Heart left ventricle (tissue), 16 donors: ENCODE measurements at regions not wholly inside any gene's neighbourhood (a gene's known extent, or its start where the extent isn't known, plus 50 kb on each side); places are given as distances from the start of the nearest gene placed in this dataset.

Experiments used
- ATAC-seq, 4 donors: fragments of 200-7000 bp; cut with Tn5 transposase; one replicate each; pipeline ENCODE4 v1.9.1; 2020 to 2022; ENCODE audit warnings: moderate library complexity in 4 of 4, mild to moderate bottlenecking in 3 of 4, moderate number of reproducible peaks in 1 of 4
- DNase-seq, 5 donors: peaks; one replicate each; pipeline ENCODE4 v3.0.0-alpha.2; 2020
- H3K27ac ChIP-seq, 12 donors: fragments of 200-600 bp; sonication (generic) in 4 of 12; one replicate each; pipeline versions ENCODE4 v1.5.0 to v1.8.0; 2016 to 2022; ENCODE audit warnings: mild to moderate bottlenecking in 2 of 12
- H3K27me3 ChIP-seq, 9 donors: fragments of 200-600 bp; sonication (generic) in 2 of 9; one replicate each; pipeline versions ENCODE4 v1.5.1 to v1.8.0; 2016 to 2022; ENCODE audit warnings: mild to moderate bottlenecking in 3 of 9
- H3K36me3 ChIP-seq, 9 donors: fragments of 200-600 bp; sonication (generic) in 2 of 9; one replicate each; pipeline versions ENCODE4 v1.5.0 to v1.8.0; 2018 to 2022; ENCODE audit warnings: mild to moderate bottlenecking in 2 of 9
- H3K4me1 ChIP-seq, 12 donors: fragments of 200-600 bp; sonication (generic) in 4 of 12; one replicate each; pipeline versions ENCODE4 v1.5.0 to v1.8.0; 2016 to 2022; ENCODE audit warnings: mild to moderate bottlenecking in 3 of 12
- H3K4me3 ChIP-seq, 12 donors: fragments of 200-600 bp; sonication (generic) in 4 of 12; one replicate each; pipeline versions ENCODE4 v1.5.0 to v1.8.0; 2017 to 2022; ENCODE audit warnings: mild to moderate bottlenecking in 9 of 12, moderate library complexity in 4 of 12
- H3K9me3 ChIP-seq, 12 donors: fragments of 200-600 bp; sonication (generic) in 4 of 12; one replicate each; pipeline versions ENCODE4 v1.5.0 to v1.8.0; 2016 to 2022; ENCODE audit warnings: mild to moderate bottlenecking in 1 of 12
- POLR2A ChIP-seq, 2 donors: fragments of 450-650 bp; IDR thresholded peaks; one replicate each; pipeline ENCODE4 v1.6.1; 2017; ENCODE audit warnings: antibody characterized with exemption in 2 of 2, mild to moderate bottlenecking in 2 of 2, moderate library complexity in 2 of 2
- WGBS, 4 donors: extraction: QIAGEN DNeasy Blood & Tissue Kit in 2 of 4; methylation state at CpG; one replicate each; pipeline versions ENCODE4 v1.1.5 to v1.1.7; 2013 to 2018; 5-methylcytosine and 5-hydroxymethylcytosine counted together
- intact Hi-C, 10 donors: fragments of 100-400 bp; cut with DNase I; formaldehyde crosslinking; loops; one replicate each; pipeline versions ENCODE4 v1.11.1 to v1.14.2; 2022
- TF ChIP-seq, protein P1 (sequence below), 12 donors: fragments of 200-600 bp; sonication (generic) in 4 of 12; IDR thresholded peaks; one replicate each; pipeline versions ENCODE4 v1.5.0 to v1.8.0; 2018 to 2022; ENCODE audit warnings: antibody characterized with exemption in 12 of 12, mild to moderate bottlenecking in 5 of 12
- donor health status: ischemic (EF 13 %, LVEDD 7.1; RV severe dilation, severe dysfunction).
- donor health status: healthy with polysubstance abuse.
- donor health status: DM: no; HTN: yes; CAD: no.
- donor health status: DM: no; HTN: no; CAD: no.
- donor health status: ischemic (EF 25% LVEDD 6.9; RV normal size, moderate dysfunction).
- donor health status: ischemic (EF 25% LVEDD 5.7; RV mildly dilated, moderate dysfunction).
- donor health status: healthy.
- donor health status: DM: yes; HTN: yes; CAD: no.
- donor health status: ischemic (EF 35%, LVEDD 5.7; RV mildly dilated, moderate dysfunction).
- donor health status: nonischemic (EF 11% LVEDD 7.7; RV severe dilation, severe dysfunction).
- donor health status: DM: yes; HTN: yes; CAD: no.
- donor health status: PGD.
- donor health status: ischemic (EF 29% LVEDD 5.4; RV normal size, mild dysfunction).
- donor health status: nonischemic (EF 23%, LVEDD 6.1; RV moderate dilation, normal function).

DNA sequence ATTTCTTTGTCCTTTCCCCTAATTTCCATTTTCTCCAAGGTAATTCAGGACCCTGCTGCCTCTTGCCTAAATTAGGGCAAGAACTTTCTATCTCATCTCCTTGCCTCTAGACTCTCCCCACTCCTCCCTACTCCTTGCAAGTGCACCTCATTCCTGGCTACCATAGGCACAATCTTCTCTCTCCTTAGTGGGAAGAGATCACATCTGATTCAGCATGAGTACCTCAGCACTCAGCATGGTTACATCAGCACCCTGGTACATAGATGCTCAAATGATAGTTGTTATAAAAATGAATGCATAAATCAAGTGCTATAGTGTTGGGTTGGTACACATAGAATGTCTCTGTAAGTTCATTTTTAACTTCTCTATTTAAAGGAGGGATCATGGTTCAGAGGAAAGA, 313.4 kb upstream of the RASGRP1 start:
- H3K36me3 ChIP-seq = no peaks in the 10 kb centered on the region
- no peaks in the 10 kb centered on the region for H3K27me3 ChIP-seq
- no peak for DNase-seq
- intact Hi-C loops = no loop called here
- peaks cover 0 to 5% (median 0%) of the 10 kb centered on the region in 12 donors for H3K4me1 ChIP-seq
- TF ChIP-seq POLR2A (IDR thresholded peaks at IDR 0.05) = no peak
- TF ChIP-seq, protein P1, sequence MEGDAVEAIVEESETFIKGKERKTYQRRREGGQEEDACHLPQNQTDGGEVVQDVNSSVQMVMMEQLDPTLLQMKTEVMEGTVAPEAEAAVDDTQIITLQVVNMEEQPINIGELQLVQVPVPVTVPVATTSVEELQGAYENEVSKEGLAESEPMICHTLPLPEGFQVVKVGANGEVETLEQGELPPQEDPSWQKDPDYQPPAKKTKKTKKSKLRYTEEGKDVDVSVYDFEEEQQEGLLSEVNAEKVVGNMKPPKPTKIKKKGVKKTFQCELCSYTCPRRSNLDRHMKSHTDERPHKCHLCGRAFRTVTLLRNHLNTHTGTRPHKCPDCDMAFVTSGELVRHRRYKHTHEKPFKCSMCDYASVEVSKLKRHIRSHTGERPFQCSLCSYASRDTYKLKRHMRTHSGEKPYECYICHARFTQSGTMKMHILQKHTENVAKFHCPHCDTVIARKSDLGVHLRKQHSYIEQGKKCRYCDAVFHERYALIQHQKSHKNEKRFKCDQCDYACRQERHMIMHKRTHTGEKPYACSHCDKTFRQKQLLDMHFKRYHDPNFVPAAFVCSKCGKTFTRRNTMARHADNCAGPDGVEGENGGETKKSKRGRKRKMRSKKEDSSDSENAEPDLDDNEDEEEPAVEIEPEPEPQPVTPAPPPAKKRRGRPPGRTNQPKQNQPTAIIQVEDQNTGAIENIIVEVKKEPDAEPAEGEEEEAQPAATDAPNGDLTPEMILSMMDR (IDR thresholded peaks at IDR 0.05) = no peak
- no peak overlapping the region for H3K27ac ChIP-seq
- peaks cover 0 to 9% (median 0%) of the 10 kb centered on the region in 12 donors for H3K9me3 ChIP-seq
- no peak overlapping the region for H3K4me3 ChIP-seq
- ATAC-seq = no peak

GRCh38 chr15:38878926-38879325, 314.3 kb upstream of the RASGRP1 start:
- no peak for TF ChIP-seq POLR2A (IDR thresholded peaks at IDR 0.05)
- no peak for ATAC-seq
- Histone ChIP-seq H3K27ac (no peak overlapping the region), H3K4me3 (no peak overlapping the region), H3K4me1 (peaks cover 0 to 5% (median 0%) of the 10 kb centered on the region in 12 donors), H3K27me3 (no peaks in the 10 kb centered on the region), H3K36me3 (no peaks in the 10 kb centered on the region), H3K9me3 (peaks cover 0 to 9% (median 0%) of the 10 kb centered on the region in 12 donors)
- no peak for DNase-seq
- intact Hi-C loops = no loop called here
- WGBS, 4 donors = 82 to 88% (median 86%) methylated on average over 2 of the region's 2 CpGs

- no peak overlapping the region for H3K4me3 ChIP-seq
Observed at GRCh38 chr15:38879909-38880471, 315.4 kb upstream of the RASGRP1 start.

DNA sequence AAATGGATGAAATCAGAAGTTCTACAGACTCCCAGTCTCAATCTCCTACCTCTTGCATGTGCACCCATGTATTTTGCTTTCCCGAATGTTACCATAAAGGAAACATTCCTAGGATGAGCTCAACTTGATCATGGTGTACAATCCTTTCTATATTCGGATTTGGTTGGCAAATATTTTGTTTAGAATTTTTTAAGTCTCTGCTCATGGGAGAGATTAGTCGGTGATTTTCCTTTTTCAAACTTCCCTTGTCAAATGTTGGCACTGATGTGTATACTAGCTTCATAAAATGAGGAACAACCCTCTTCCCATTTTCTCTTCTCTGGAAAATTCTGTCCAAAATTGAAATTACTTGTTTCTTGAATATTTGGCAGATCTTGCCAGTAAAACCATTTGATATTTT, 317.6 kb upstream of the RASGRP1 start:
- 67 to 80% (median 74%) methylated on average over 3 of the region's 3 CpGs for WGBS, 4 donors
- Histone ChIP-seq H3K27ac (no peak overlapping the region), H3K4me3 (no peak overlapping the region), H3K9me3 (peaks cover 0 to 9% (median 0%) of the 10 kb centered on the region in 12 donors), H3K4me1 (peaks cover 0 to 10% (median 0%) of the 10 kb centered on the region in 12 donors), H3K27me3 (no peaks in the 10 kb centered on the region), H3K36me3 (no peaks in the 10 kb centered on the region)
- no peak for TF ChIP-seq POLR2A (IDR thresholded peaks at IDR 0.05)
- intact Hi-C loops = loop anchor here in 1 of 10 donors (10.0 kb wide), 1 partner anchor 57 kb away; no protein-coding TSS in a partner anchor
- ATAC-seq = no peak
- no peak for DNase-seq

More at GRCh38 chr15:38879909-38880471, 315.4 kb upstream of the RASGRP1 start:
- Histone ChIP-seq H3K4me1 (peaks cover 0 to 5% (median 0%) of the 10 kb centered on the region in 12 donors), H3K27me3 (no peaks in the 10 kb centered on the region), H3K9me3 (peaks cover 0 to 9% (median 0%) of the 10 kb centered on the region in 12 donors), H3K36me3 (no peaks in the 10 kb centered on the region), H3K27ac (no peak overlapping the region)
- peak in 2 of 5 donors; percentile 33 to 56 for DNase-seq
- TF ChIP-seq, protein P1 (IDR thresholded peaks at IDR 0.05) = no peak
- no peak for TF ChIP-seq POLR2A (IDR thresholded peaks at IDR 0.05)
- 75 to 87% (median 77%) methylated on average over 4 of the region's 4 CpGs for WGBS, 4 donors
- intact Hi-C loops = loop anchor here in 1 of 10 donors (10.0 kb wide), 1 partner anchor 55 kb away; no protein-coding TSS in a partner anchor
- ATAC-seq = peak in 2 of 4 donors; percentile 44 to 75

GRCh38 chr15:38883987-38884386, 319.4 kb upstream of the RASGRP1 start:
- TF ChIP-seq, protein P1 (IDR thresholded peaks at IDR 0.05) = no peak
- no peak for TF ChIP-seq POLR2A (IDR thresholded peaks at IDR 0.05)
- 60 to 77% (median 66%) methylated on average over 1 of the region's 1 CpG for WGBS, 4 donors
- no peaks in the 10 kb centered on the region for H3K36me3 ChIP-seq
- H3K4me3 ChIP-seq = no peak overlapping the region
- DNase-seq = no peak
- H3K27ac ChIP-seq = no peak overlapping the region
- intact Hi-C loops = loop anchor here in 1 of 10 donors (10.0 kb wide), 1 partner anchor 59 kb away; no protein-coding TSS in a partner anchor
- H3K9me3 ChIP-seq = peaks cover 0 to 9% (median 0%) of the 10 kb centered on the region in 12 donors
- peaks cover 0 to 10% (median 0%) of the 10 kb centered on the region in 12 donors for H3K4me1 ChIP-seq
- no peaks in the 10 kb centered on the region for H3K27me3 ChIP-seq
- no peak for ATAC-seq
